Activated CD8-positive, alpha-beta T cell treated with anti-CD3 and anti-CD28 coated beads, Interleukin-2, amount 10 ng/mL, durations not matched to agents 7 days and 5 days (primary cell): ENCODE measurements at regions not wholly inside any gene's neighbourhood (a gene's known extent, or its start where the extent isn't known, plus 50 kb on each side); places are given as distances from the start of the nearest gene placed in this dataset.

ENCODE experiments used
- ATAC-seq: fragments of 150-1000 bp; cut with Tn5 transposase; one replicate; pipeline ENCODE4 v1.10.0; 2021; ENCODE audit warnings: moderate library complexity
- CTCF ChIA-PET: fragments of 350-600 bp; sonication (Branson Sonifier 250); formaldehyde crosslinking; loops from one replicate; lab custom pipeline; 2021; ENCODE audit warnings: antibody characterized with exemption; lab: Charles Lee
- POLR2A ChIA-PET: fragments of 350-600 bp; sonication (Branson Sonifier 250); formaldehyde crosslinking; loops from one replicate; lab custom pipeline; 2021; ENCODE audit warnings: antibody characterized with exemption; lab: Charles Lee
- DNase-seq: peaks from one replicate; pipeline ENCODE4 v3.0.0-alpha.2; 2020
- H3K27ac Mint-ChIP-seq: one replicate; pipeline ENCODE4 v1.8.0; 2021; ENCODE audit warnings: mild to moderate bottlenecking, mixed read lengths
- H3K27me3 Mint-ChIP-seq: one replicate; pipeline ENCODE4 v1.8.0; 2021; ENCODE audit warnings: low read depth, mixed read lengths
- H3K36me3 Mint-ChIP-seq: one replicate; pipeline ENCODE4 v1.8.0; 2021; ENCODE audit warnings: low read depth, mixed read lengths
- H3K4me1 Mint-ChIP-seq: one replicate; pipeline ENCODE4 v1.8.0; 2021; ENCODE audit warnings: low read depth, mixed read lengths
- H3K4me3 Mint-ChIP-seq: one replicate; pipeline ENCODE4 v1.8.0; 2021; ENCODE audit warnings: mild to moderate bottlenecking, mixed read lengths
- H3K9me3 Mint-ChIP-seq: one replicate; pipeline ENCODE4 v1.8.0; 2022; ENCODE audit warnings: mixed read lengths; ENCODE audit not compliant: insufficient read depth

DNA sequence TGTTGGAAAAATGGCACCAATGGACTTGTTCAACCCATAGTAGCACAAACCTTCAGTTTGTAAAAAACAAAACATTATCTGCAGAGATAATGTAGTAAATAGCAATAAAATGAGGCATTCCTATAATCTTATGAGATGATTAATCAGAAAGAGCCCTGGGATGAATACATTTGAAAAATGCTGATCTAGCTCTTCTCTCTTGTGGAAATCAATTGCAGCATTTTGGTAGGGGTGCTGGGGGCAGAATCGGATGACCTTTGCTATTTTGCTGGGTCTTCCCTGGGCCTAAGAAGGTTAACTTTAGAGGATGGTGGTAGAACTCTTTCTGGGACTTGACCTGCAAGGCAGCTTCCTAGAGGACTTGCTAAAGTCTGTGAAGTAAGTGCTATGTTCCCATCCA lies 163.5 kb downstream of the ADRA2A start:
- CTCF ChIA-PET: no interaction called here
- peaks cover 3% of the 10 kb centered on the region for H3K27me3 Mint-ChIP-seq

DNA sequence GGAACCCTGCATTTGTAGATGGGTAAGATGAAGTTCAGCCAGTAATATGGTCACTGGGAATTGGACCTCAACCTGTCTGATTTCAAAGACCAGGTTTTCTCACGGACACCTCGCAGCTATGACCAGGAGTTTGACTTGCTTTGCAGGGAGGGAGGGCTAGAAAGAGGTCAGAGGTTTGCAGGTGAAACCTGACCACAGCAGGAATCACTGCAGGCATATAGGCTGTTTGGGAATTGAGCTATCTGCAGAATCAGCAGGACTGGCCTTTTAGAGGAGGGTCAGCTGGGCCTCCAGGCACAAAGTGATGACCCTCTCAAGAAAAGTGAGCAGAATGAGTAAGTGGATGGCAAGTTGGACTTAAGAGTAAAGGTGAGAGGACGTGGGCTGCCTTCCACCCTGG lies 166.3 kb downstream of the ADRA2A start:
- H3K36me3 Mint-ChIP-seq: no peaks in the 10 kb centered on the region
- H3K4me1 Mint-ChIP-seq: no peaks in the 10 kb centered on the region
- no peaks in the 10 kb centered on the region for H3K27me3 Mint-ChIP-seq
- DNase-seq: no peak
- no peak overlapping the region for H3K4me3 Mint-ChIP-seq
- no peak for ATAC-seq
- no peaks in the 10 kb centered on the region for H3K9me3 Mint-ChIP-seq
- H3K27ac Mint-ChIP-seq: no peak overlapping the region
- ChIA-PET POLR2A (no interaction called here), CTCF (interaction anchor here (0.9 kb wide), 1 partner anchor 167 kb away, joined by 3 read pairs; the partner anchor contains the start of gene ADRA2A)

More for the DNA sequence above, 163.5 kb downstream of the ADRA2A start:
- Mint-ChIP-seq H3K4me1 (no peaks in the 10 kb centered on the region), H3K27ac (no peak overlapping the region), H3K36me3 (no peaks in the 10 kb centered on the region), H3K4me3 (no peak overlapping the region), H3K9me3 (no peaks in the 10 kb centered on the region)
- POLR2A ChIA-PET: no interaction called here
- DNase-seq (no peak), ATAC-seq (no peak)

DNA sequence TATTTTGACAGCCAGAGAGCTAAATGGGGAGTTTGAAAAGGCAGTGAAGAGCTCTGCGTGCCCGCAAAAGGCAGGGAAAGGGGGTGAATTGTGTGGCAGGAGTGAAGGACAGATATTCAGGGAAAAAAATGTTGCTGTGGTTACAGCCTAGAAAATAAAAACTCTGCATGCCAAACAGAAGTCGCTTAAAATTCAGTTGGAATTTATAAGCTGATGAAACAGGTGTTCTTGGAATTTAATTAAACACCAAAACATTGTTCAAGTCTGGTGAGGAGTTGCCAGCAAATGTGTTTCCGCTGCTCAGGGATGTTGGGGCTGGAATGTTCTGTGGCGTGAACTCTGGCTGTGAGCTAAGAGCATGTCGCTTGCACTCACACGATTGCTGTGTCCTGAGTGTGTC lies 169.3 kb downstream of the ADRA2A start:
- CTCF ChIA-PET: no interaction called here
- H3K4me1 Mint-ChIP-seq: no peaks in the 10 kb centered on the region
- H3K27me3 Mint-ChIP-seq: peaks cover 3% of the 10 kb centered on the region
- no peak for DNase-seq
- H3K27ac Mint-ChIP-seq: no peak overlapping the region
- H3K9me3 Mint-ChIP-seq: no peaks in the 10 kb centered on the region
- H3K36me3 Mint-ChIP-seq: no peaks in the 10 kb centered on the region
- ATAC-seq: no peak
- POLR2A ChIA-PET: no interaction called here
- H3K4me3 Mint-ChIP-seq: no peak overlapping the region

DNA sequence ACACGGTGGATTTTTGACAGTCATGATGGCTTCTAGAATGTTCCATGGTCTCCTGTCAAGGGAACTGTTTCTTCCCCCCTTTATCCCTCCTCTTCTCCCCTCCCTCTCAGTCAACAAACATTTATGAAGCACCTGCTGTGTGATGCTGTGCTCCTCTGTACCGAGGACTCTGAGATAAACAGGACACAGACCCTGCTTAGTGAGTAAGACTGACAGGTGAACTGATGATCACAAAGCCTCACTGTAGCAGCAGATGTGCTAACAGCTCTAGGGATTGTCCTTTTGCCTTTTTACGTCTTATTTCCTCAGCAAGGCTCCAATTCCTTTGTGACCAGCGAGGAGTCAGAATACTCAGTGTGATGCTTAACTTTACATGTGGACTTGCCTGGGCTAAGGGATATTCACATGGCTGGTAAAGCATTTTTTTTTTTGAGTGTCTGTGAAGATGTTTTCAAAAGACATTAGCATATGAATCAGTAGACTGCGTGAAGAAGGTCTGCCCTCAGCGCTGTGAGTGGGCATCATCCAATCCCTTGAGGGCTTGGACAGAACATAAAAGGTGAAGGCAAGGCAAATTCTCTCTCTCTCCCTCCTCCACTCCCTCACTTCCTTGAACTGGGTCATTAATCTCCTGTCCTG lies 170.1 kb downstream of the ADRA2A start:
- no peak for ATAC-seq
- Mint-ChIP-seq H3K4me3 (no peak overlapping the region), H3K27me3 (peaks cover 6% of the 10 kb centered on the region), H3K9me3 (no peaks in the 10 kb centered on the region), H3K4me1 (no peaks in the 10 kb centered on the region), H3K27ac (no peak overlapping the region), H3K36me3 (no peaks in the 10 kb centered on the region)
- CTCF ChIA-PET: no interaction called here
- POLR2A ChIA-PET: no interaction called here
- DNase-seq: no peak

DNA sequence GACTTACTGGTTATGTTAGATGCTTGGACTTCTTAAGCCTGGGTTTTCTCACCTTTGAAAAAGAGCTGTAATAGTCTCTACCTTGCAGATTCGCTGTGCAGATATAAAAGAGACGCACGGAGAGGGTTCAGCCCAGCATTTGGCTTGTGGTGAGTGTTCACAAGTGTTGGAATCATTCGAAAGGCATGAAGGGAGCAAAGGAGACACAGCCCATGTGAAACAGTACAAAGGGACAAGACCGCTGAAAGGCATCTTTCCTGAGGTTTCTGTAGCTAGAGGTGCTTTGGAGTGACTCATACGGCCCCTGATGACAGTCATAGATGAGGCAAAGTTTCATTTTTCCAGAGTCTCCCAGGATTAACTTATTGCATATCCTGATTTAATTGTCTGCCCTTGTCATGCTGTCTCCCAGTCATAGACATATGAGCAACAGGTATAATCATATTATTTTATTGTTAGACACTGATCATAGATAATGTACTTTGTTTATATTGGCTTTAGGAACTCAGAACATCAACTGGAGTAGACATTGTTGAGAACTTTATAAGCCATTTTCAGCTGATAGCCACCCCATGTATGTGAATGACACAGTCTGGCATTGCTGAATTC lies 171.1 kb downstream of the ADRA2A start:
- DNase-seq: no peak
- no peaks in the 10 kb centered on the region for H3K9me3 Mint-ChIP-seq
- no peaks in the 10 kb centered on the region for H3K4me1 Mint-ChIP-seq
- ChIA-PET POLR2A (no interaction called here), CTCF (no interaction called here)
- H3K36me3 Mint-ChIP-seq: no peaks in the 10 kb centered on the region
- no peak for ATAC-seq
- H3K4me3 Mint-ChIP-seq: no peak overlapping the region
- H3K27ac Mint-ChIP-seq: no peak overlapping the region
- peaks cover 6% of the 10 kb centered on the region for H3K27me3 Mint-ChIP-seq

DNA sequence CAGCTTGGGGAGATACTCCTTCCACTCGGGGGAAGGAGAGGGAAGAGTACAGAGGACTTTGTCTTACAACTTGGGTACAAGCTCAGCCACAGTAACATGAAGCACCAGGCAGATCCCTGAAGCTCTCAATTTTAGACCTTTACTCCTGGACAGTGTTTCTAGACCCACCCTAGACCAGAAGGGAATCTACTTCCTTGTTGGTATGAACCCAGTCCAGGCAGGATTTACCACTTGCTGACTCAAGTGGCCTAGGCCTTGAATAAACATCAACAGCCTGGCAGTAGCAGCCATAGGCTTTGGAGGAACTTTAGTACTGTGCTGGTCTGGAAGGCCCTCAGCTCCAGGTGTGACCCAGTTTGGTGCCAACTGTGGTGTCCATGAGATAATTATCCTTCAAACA lies 173.1 kb downstream of the ADRA2A start:
- DNase-seq: no peak
- no peaks in the 10 kb centered on the region for H3K36me3 Mint-ChIP-seq
- no peak overlapping the region for H3K27ac Mint-ChIP-seq
- H3K4me3 Mint-ChIP-seq: no peak overlapping the region
- H3K27me3 Mint-ChIP-seq: peaks cover 6% of the 10 kb centered on the region
- H3K9me3 Mint-ChIP-seq: no peaks in the 10 kb centered on the region
- ATAC-seq: no peak
- H3K4me1 Mint-ChIP-seq: no peaks in the 10 kb centered on the region
- POLR2A ChIA-PET: no interaction called here
- CTCF ChIA-PET: no interaction called here

DNA sequence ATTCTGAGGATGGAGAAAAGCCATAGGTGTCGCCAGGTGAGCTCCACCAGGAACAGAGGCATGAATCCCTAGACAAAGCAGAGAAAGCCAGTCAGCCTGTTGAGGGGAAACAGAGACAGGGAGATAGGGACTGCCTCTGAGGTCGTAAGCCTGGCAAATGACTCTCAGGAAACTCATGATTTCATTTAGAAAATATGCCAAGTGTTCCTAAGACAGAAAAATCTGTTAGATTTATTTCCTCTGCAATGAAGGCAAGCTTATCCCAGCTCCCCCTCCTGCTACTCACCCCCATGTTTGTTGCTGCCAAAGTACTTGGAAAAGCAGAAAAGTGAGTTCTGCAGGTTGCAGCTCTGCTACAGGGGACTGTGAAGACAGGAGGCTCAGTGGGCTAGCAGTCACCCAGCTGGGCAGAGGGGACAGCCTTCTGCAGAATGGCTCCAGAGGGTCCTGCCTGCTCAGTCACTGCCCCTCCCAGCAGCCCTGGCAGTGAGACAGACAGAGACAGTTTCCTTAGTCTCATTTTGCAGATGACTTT lies 184.3 kb downstream of the ADRA2A start:
- no peak overlapping the region for H3K27ac Mint-ChIP-seq
- DNase-seq (no peak), ATAC-seq (no peak)
- H3K9me3 Mint-ChIP-seq: no peaks in the 10 kb centered on the region
- H3K27me3 Mint-ChIP-seq: peaks cover 11% of the 10 kb centered on the region
- POLR2A ChIA-PET: no interaction called here
- no peaks in the 10 kb centered on the region for H3K4me1 Mint-ChIP-seq
- no peak overlapping the region for H3K4me3 Mint-ChIP-seq
- no peaks in the 10 kb centered on the region for H3K36me3 Mint-ChIP-seq
- CTCF ChIA-PET: no interaction called here

DNA sequence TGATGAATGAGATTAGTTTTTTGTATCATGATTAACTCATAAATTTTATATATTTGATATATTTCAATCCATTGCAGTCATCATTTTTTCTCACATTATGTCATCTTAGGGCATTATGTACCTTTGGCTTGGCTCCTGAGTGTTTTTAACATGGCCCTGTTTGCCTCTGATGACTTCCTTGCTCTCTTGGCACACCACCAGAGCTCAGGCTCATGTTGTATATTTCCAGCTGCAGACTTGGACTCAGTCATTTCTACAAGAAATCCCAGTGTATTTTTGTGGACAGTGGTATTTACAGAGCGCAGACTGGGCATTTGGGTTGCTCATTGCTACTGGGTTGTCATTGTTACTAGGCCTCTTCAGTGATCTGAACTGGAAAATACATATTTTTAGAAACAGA lies 188.5 kb downstream of the ADRA2A start:
- no peak for DNase-seq
- Mint-ChIP-seq H3K27me3 (peaks cover 21% of the 10 kb centered on the region), H3K27ac (no peak overlapping the region), H3K9me3 (no peaks in the 10 kb centered on the region), H3K4me1 (no peaks in the 10 kb centered on the region), H3K36me3 (no peaks in the 10 kb centered on the region), H3K4me3 (no peak overlapping the region)
- POLR2A ChIA-PET: no interaction called here
- ATAC-seq: no peak
- CTCF ChIA-PET: no interaction called here

DNA sequence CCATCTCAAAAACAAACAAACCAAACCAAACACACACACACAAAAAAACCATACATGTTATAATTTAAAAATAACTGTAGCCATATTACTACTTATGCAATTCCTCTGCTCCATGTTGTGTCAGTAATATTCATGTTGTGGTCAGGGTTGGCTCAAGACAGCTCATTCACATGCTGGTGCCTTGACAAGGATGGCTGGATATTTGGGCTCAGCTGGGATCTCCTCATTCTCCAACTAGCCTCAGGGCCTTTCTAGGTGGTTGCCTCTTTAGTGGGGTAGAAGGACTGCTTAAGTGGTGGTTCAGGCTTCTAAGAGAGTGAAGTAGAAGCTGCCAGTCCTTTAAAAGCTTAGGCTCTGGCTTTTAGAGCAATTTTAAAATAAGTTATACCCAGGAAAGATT lies 189.3 kb downstream of the ADRA2A start:
- no peaks in the 10 kb centered on the region for H3K9me3 Mint-ChIP-seq
- no peak for ATAC-seq
- CTCF ChIA-PET: no interaction called here

DNA sequence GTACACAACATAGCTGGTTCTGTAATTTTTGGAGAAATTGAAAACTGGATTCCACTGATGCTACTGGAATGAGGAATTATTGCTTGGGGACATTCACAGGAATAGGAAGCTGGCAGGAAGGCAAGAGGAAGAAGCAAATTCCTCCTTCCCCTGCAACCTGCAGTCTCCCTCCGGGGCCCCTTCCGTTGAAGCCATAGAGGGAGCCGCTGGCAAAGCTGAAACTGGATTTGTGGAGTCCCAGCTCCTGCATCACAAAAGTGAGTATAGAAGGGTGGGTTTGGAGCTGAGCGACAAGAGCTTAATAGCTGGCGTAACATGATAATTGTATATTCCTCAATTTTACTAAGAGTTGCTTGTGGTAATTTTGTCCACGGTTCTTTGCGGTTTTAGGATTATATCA lies 190.8 kb downstream of the ADRA2A start:
- ChIA-PET CTCF (no interaction called here), POLR2A (no interaction called here)
- ATAC-seq (no peak), DNase-seq (no peak)
- peaks cover 24% of the 10 kb centered on the region for H3K27me3 Mint-ChIP-seq
- no peaks in the 10 kb centered on the region for H3K36me3 Mint-ChIP-seq
- H3K4me3 Mint-ChIP-seq: no peak overlapping the region
- H3K9me3 Mint-ChIP-seq: no peaks in the 10 kb centered on the region
- no peaks in the 10 kb centered on the region for H3K4me1 Mint-ChIP-seq
- H3K27ac Mint-ChIP-seq: no peak overlapping the region

More for the DNA sequence above, 189.3 kb downstream of the ADRA2A start:
- Mint-ChIP-seq H3K27me3 (peaks cover 24% of the 10 kb centered on the region), H3K4me3 (no peak overlapping the region), H3K27ac (no peak overlapping the region), H3K4me1 (no peaks in the 10 kb centered on the region), H3K36me3 (no peaks in the 10 kb centered on the region)
- POLR2A ChIA-PET: no interaction called here
- no peak for DNase-seq

DNA sequence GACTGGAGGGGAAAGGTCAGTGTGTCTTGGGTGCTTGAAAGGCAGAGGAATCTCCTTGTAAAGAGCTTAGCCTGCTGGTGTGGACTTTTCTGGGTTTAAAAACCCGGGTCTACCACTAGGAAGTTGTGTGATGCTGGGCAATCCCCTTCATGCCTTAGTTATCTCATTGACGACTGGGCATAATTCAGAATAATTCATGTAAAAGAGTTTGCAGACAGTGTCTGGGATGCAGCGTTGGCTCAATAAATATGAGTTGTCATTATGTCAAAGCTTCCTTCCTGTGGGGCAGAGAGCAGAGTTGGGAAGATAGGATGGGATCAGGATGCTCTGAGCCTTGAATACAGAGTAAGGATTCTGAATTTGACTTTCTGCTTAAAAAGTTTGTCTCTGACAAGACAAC lies 196.4 kb downstream of the ADRA2A start:
- POLR2A ChIA-PET: no interaction called here
- H3K27me3 Mint-ChIP-seq: peaks cover 12% of the 10 kb centered on the region

DNA sequence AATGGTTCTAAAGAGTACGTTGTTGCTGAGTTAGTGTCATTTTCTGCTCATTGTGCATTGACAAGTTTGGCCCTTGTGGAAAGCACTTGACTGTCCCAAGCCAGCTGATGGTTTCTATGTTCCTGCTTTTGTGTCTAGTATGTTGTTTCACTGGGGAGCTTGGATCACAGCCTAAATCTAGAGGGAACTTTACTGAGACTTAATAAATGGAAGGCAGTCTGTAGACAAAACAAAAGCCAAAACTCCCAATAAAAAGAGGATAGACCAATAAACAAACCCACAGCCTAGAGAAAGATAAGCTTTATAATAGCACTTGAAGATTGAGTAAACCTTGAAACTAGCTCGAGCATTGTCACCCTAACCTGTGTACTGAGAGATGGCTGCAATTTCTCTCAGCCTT lies 196.8 kb downstream of the ADRA2A start:
- DNase-seq: no peak
- H3K4me1 Mint-ChIP-seq: no peaks in the 10 kb centered on the region
- no peak overlapping the region for H3K27ac Mint-ChIP-seq
- peaks cover 12% of the 10 kb centered on the region for H3K27me3 Mint-ChIP-seq
- ATAC-seq: no peak
- H3K36me3 Mint-ChIP-seq: no peaks in the 10 kb centered on the region
- H3K4me3 Mint-ChIP-seq: no peak overlapping the region
- no peaks in the 10 kb centered on the region for H3K9me3 Mint-ChIP-seq
- ChIA-PET CTCF (no interaction called here), POLR2A (no interaction called here)

More for the DNA sequence above, 196.4 kb downstream of the ADRA2A start:
- no peak overlapping the region for H3K27ac Mint-ChIP-seq
- no peak for DNase-seq
- CTCF ChIA-PET: no interaction called here
- H3K4me3 Mint-ChIP-seq: no peak overlapping the region
- H3K9me3 Mint-ChIP-seq: no peaks in the 10 kb centered on the region
- H3K36me3 Mint-ChIP-seq: no peaks in the 10 kb centered on the region
- ATAC-seq: no peak
- no peaks in the 10 kb centered on the region for H3K4me1 Mint-ChIP-seq
